K562 (cell line): ENCODE measurements at regions not wholly inside any gene's neighbourhood (a gene's known extent, or its start where the extent isn't known, plus 50 kb on each side); places are given as distances from the start of the nearest gene placed in this dataset.

ENCODE experiments used
- ELF2 ChIP-seq: fragments of 250-450 bp; sonication (Bioruptor Pico); IDR thresholded peaks from 2 replicates; pipeline ENCODE4 v1.5.0; 2021; ENCODE audit warnings: mild to moderate bottlenecking
- HIVEP1 ChIP-seq: fragments of 250-450 bp; sonication (Bioruptor Pico); IDR thresholded peaks from 2 replicates; pipeline ENCODE4 v1.4.0; 2020; ENCODE audit warnings: mild to moderate bottlenecking
- NFIC ChIP-seq: fragments of 450-650 bp; IDR thresholded peaks from 2 replicates; pipeline ENCODE4 v1.6.1; 2017; ENCODE audit warnings: mild to moderate bottlenecking, inconsistent platforms
- NFIX ChIP-seq: fragments of 250-450 bp; sonication (Bioruptor Pico); IDR thresholded peaks from 2 replicates; pipeline ENCODE4 v1.4.0; 2020; ENCODE audit warnings: low read depth, mild to moderate bottlenecking, moderate library complexity
- POLR2AphosphoS2 ChIP-seq: IDR thresholded peaks from 2 replicates; pipeline ENCODE4 v1.6.1; 2012; ENCODE audit warnings: low read length, improper control_type of control experiment
- SMARCE1 ChIP-seq: fragments of 450-650 bp; IDR thresholded peaks from 2 replicates; pipeline ENCODE4 v1.7.1; 2016; ENCODE audit warnings: mild to moderate bottlenecking
- SP2 ChIP-seq: IDR thresholded peaks from 2 replicates; pipeline ENCODE4 v1.6.1; 2011; ENCODE audit warnings: mild to moderate bottlenecking, low read depth, low read length, moderate library complexity; ENCODE audit not compliant: poor library complexity, severe bottlenecking; ENCODE audit errors: extremely low read depth
- ZNF253 ChIP-seq: fragments of 250-450 bp; sonication (Bioruptor Pico); conservative IDR thresholded peaks from 2 replicates; pipeline ENCODE4 v1.6.1; 2021; ENCODE audit warnings: mild to moderate bottlenecking
- ZNF347 ChIP-seq: fragments of 450-650 bp; formaldehyde crosslinking; IDR thresholded peaks from 2 replicates; pipeline ENCODE4 v1.4.0; 2020; ENCODE audit warnings: low read depth, mild to moderate bottlenecking, moderate library complexity
- TF ChIP-seq, protein P1 (sequence below): sonication (generic); formaldehyde crosslinking; IDR thresholded peaks from 2 replicates; pipeline ENCODE4 v1.8.0; 2022; ENCODE audit warnings: mild to moderate bottlenecking, missing genetic modification reagents
- TF ChIP-seq, protein P2 (sequence below): fragments of 250-450 bp; sonication (Bioruptor Pico); IDR thresholded peaks from 2 replicates; pipeline ENCODE4 v1.4.0; 2020; ENCODE audit warnings: borderline replicate concordance
- TF ChIP-seq, protein P3 (sequence below): fragments of 250-450 bp; sonication (Bioruptor Pico); IDR thresholded peaks from 2 replicates; pipeline ENCODE4 v1.5.0; 2020; ENCODE audit warnings: mild to moderate bottlenecking, borderline replicate concordance
- TF ChIP-seq, protein P4 (sequence below): fragments of 250-450 bp; sonication (Bioruptor Pico); IDR thresholded peaks from 2 replicates; pipeline ENCODE4 v1.9.0; 2021; ENCODE audit warnings: mild to moderate bottlenecking, inconsistent platforms
- TF ChIP-seq, protein P5 (sequence below): fragments of 250-450 bp; sonication (Bioruptor Pico); IDR thresholded peaks from 2 replicates; pipeline ENCODE4 v1.8.0; 2021; ENCODE audit warnings: moderate library complexity, mild to moderate bottlenecking, inconsistent platforms
- TF ChIP-seq, protein P6 (sequence below), 2 experiments: fragments of 450-650 bp in 1 of 2; sonication (generic) in 1 of 2; formaldehyde crosslinking in 1 of 2; IDR thresholded peaks in 1 of 2; conservative IDR thresholded peaks in 1 of 2; 2 replicates each; pipeline versions ENCODE4 v1.6.1 to v1.8.1; 2016 to 2023; ENCODE audit warnings: mild to moderate bottlenecking in 2 of 2, moderate library complexity in 2 of 2, inconsistent platforms in 1 of 2, missing genetic modification reagents in 1 of 2

DNA sequence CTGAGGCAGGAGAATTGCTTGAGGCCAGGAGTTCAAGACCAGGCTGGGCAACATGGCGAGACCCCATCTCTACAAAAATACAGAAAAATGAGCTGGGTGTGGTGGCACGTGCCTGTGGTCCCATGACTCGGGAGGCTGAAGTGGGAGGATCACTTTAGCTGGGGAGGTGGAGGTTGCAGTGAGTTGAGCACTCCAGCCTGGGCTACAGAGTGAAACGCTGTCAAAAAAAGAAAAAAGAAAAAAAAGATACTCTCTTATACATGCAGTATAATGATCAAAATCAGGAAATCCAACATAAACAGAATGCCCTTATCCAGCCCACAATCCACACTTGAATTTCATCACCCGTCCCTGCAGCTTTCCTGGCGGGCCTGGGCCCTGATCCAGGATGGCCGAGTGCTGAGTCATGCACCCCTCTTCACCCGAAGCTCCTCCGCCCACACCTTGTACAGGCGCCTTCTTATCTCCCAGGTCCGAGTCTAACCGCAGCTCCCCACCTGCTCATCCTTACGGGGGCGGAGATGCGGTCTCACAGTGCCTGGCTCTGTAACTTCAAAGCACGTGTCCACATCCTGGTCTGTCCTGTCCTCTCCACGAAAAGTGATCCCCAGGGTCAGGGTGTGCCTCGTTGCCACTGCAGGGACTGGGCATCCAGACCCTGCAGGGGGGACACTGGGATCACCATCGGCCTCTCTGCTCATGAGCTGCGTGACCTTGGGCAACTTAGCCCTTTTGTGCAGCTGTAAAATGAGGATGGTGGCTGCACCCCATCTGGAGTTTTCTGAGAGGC lies 120.2 kb upstream of the SLC45A1 start (continued):
- TF ChIP-seq, protein P1, sequence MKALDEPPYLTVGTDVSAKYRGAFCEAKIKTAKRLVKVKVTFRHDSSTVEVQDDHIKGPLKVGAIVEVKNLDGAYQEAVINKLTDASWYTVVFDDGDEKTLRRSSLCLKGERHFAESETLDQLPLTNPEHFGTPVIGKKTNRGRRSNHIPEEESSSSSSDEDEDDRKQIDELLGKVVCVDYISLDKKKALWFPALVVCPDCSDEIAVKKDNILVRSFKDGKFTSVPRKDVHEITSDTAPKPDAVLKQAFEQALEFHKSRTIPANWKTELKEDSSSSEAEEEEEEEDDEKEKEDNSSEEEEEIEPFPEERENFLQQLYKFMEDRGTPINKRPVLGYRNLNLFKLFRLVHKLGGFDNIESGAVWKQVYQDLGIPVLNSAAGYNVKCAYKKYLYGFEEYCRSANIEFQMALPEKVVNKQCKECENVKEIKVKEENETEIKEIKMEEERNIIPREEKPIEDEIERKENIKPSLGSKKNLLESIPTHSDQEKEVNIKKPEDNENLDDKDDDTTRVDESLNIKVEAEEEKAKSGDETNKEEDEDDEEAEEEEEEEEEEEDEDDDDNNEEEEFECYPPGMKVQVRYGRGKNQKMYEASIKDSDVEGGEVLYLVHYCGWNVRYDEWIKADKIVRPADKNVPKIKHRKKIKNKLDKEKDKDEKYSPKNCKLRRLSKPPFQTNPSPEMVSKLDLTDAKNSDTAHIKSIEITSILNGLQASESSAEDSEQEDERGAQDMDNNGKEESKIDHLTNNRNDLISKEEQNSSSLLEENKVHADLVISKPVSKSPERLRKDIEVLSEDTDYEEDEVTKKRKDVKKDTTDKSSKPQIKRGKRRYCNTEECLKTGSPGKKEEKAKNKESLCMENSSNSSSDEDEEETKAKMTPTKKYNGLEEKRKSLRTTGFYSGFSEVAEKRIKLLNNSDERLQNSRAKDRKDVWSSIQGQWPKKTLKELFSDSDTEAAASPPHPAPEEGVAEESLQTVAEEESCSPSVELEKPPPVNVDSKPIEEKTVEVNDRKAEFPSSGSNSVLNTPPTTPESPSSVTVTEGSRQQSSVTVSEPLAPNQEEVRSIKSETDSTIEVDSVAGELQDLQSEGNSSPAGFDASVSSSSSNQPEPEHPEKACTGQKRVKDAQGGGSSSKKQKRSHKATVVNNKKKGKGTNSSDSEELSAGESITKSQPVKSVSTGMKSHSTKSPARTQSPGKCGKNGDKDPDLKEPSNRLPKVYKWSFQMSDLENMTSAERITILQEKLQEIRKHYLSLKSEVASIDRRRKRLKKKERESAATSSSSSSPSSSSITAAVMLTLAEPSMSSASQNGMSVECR (CRISPR knock-in tag), result 0 out of 2 replicates have a peak, but pooled peaks have one; percentile 39
- TF ChIP-seq, protein P2, sequence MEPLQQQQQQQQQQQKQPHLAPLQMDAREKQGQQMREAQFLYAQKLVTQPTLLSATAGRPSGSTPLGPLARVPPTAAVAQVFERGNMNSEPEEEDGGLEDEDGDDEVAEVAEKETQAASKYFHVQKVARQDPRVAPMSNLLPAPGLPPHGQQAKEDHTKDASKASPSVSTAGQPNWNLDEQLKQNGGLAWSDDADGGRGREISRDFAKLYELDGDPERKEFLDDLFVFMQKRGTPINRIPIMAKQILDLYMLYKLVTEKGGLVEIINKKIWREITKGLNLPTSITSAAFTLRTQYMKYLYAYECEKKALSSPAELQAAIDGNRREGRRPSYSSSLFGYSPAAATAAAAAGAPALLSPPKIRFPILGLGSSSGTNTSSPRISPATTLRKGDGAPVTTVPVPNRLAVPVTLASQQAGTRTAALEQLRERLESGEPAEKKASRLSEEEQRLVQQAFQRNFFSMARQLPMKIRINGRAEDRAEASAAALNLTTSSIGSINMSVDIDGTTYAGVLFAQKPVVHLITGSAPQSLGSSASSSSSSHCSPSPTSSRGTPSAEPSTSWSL (CRISPR knock-in tag), result no peak
- no peak for TF ChIP-seq ELF2
- no peak for TF ChIP-seq HIVEP1 (CRISPR knock-in tag)
- TF ChIP-seq, protein P3, sequence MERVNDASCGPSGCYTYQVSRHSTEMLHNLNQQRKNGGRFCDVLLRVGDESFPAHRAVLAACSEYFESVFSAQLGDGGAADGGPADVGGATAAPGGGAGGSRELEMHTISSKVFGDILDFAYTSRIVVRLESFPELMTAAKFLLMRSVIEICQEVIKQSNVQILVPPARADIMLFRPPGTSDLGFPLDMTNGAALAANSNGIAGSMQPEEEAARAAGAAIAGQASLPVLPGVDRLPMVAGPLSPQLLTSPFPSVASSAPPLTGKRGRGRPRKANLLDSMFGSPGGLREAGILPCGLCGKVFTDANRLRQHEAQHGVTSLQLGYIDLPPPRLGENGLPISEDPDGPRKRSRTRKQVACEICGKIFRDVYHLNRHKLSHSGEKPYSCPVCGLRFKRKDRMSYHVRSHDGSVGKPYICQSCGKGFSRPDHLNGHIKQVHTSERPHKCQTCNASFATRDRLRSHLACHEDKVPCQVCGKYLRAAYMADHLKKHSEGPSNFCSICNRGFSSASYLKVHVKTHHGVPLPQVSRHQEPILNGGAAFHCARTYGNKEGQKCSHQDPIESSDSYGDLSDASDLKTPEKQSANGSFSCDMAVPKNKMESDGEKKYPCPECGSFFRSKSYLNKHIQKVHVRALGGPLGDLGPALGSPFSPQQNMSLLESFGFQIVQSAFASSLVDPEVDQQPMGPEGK (CRISPR knock-in tag), result no peak
- TF ChIP-seq ZNF253, result no peak
- TF ChIP-seq, protein P4, sequence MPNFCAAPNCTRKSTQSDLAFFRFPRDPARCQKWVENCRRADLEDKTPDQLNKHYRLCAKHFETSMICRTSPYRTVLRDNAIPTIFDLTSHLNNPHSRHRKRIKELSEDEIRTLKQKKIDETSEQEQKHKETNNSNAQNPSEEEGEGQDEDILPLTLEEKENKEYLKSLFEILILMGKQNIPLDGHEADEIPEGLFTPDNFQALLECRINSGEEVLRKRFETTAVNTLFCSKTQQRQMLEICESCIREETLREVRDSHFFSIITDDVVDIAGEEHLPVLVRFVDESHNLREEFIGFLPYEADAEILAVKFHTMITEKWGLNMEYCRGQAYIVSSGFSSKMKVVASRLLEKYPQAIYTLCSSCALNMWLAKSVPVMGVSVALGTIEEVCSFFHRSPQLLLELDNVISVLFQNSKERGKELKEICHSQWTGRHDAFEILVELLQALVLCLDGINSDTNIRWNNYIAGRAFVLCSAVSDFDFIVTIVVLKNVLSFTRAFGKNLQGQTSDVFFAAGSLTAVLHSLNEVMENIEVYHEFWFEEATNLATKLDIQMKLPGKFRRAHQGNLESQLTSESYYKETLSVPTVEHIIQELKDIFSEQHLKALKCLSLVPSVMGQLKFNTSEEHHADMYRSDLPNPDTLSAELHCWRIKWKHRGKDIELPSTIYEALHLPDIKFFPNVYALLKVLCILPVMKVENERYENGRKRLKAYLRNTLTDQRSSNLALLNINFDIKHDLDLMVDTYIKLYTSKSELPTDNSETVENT, result no peak
- TF ChIP-seq NFIX (CRISPR knock-in tag), result no peak
- TF ChIP-seq POLR2AphosphoS2, result no peak
- no peak for TF ChIP-seq SP2
- peak; percentile 100 for TF ChIP-seq SMARCE1
- TF ChIP-seq ZNF347 (CRISPR knock-in tag), result no peak
- TF ChIP-seq NFIC, result peak; percentile 97
- TF ChIP-seq, protein P5, sequence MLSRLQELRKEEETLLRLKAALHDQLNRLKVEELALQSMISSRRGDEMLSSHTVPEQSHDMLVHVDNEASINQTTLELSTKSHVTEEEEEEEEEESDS (CRISPR knock-in tag), result no peak
- TF ChIP-seq, protein P6, sequence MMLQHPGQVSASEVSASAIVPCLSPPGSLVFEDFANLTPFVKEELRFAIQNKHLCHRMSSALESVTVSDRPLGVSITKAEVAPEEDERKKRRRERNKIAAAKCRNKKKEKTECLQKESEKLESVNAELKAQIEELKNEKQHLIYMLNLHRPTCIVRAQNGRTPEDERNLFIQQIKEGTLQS (IDR thresholded peaks at IDR 0.05), result peak; percentile 99
- TF ChIP-seq, protein P6 (CRISPR knock-in tag; conservative IDR thresholded peaks at IDR 0.05), result no peak
